Breast epithelium (tissue), 4 donors: ENCODE measurements at regions not wholly inside any gene's neighbourhood (a gene's known extent, or its start where the extent isn't known, plus 50 kb on each side); places are given as distances from the start of the nearest gene placed in this dataset.
A peak's percentile ranks its signal among the peaks of the same experiment; 100 is the strongest.

Source experiments
- DNase-seq, 2 donors: peaks; one replicate each; pipeline ENCODE4 v3.0.0-alpha.2; 2019; ENCODE audit warnings: low spot score in 2 of 2
- H3K27ac ChIP-seq, 2 donors: fragments of 200-600 bp; sonication (generic) in 1 of 2; one replicate each; pipeline ENCODE4 v1.5.1; 2016 to 2019; ENCODE audit warnings: mild to moderate bottlenecking in 1 of 2
- H3K27me3 ChIP-seq, 2 donors: fragments of 200-600 bp; sonication (generic) in 1 of 2; one replicate each; pipeline versions ENCODE4 v1.5.1 to v1.6.0; 2017 to 2019; ENCODE audit warnings: control low read depth in 1 of 2, mild to moderate bottlenecking in 1 of 2
- H3K36me3 ChIP-seq: fragments of 200-600 bp; one replicate; pipeline ENCODE4 v1.5.1; 2019
- H3K4me1 ChIP-seq, 2 donors: fragments of 200-600 bp; sonication (generic); one replicate each; pipeline ENCODE4 v1.5.1; 2016 to 2019; ENCODE audit warnings: control low read depth in 1 of 2
- H3K4me3 ChIP-seq, 3 donors: fragments of 200-600 bp; sonication (generic); 1 replicate in 2 of 3; 2 replicates in 1 of 3; pipeline ENCODE4 v1.5.1; 2016 to 2019; ENCODE audit warnings: mild to moderate bottlenecking in 3 of 3, moderate library complexity in 2 of 3
- H3K9me3 ChIP-seq, 2 donors: fragments of 200-600 bp; sonication (generic) in 1 of 2; one replicate each; pipeline ENCODE4 v1.5.1; 2016 to 2019; ENCODE audit warnings: control low read depth in 1 of 2
- CTCF ChIP-seq, 3 donors: fragments of 450-650 bp; IDR thresholded peaks; one replicate each; pipeline ENCODE4 v1.5.1; 2016 to 2017; ENCODE audit warnings: antibody characterized with exemption in 3 of 3, mild to moderate bottlenecking in 3 of 3, moderate library complexity in 3 of 3
- POLR2A ChIP-seq: fragments of 450-650 bp; IDR thresholded peaks from one replicate; pipeline ENCODE4 v1.6.1; 2016; ENCODE audit warnings: antibody characterized with exemption, mild to moderate bottlenecking, moderate library complexity
- POLR2AphosphoS5 ChIP-seq, 3 donors: sonication (generic); formaldehyde crosslinking; IDR thresholded peaks; one replicate each; pipeline ENCODE4 v1.6.1; 2017; ENCODE audit warnings: antibody characterized with exemption in 3 of 3
- intact Hi-C: fragments of 100-400 bp; cut with DNase I; formaldehyde crosslinking; loops from one replicate; pipeline ENCODE4 v1.15.1; 2023; ENCODE audit warnings: low total_unique reads

- TF ChIP-seq POLR2AphosphoS5 (IDR thresholded peaks at IDR 0.05) (no peak), POLR2A (no peak), CTCF (IDR thresholded peaks at IDR 0.05) (no peak)
- Histone ChIP-seq H3K27me3 (no peaks in the 10 kb centered on the region), H3K27ac (peak overlapping the region in 1 of 2 donors; percentile 38), H3K9me3 (no peaks in the 10 kb centered on the region), H3K4me3 (no peak overlapping the region), H3K4me1 (no peaks in the 10 kb centered on the region), H3K36me3 (no peaks in the 10 kb centered on the region)
- intact Hi-C loops = no loop called here
- no peak for DNase-seq
These were observed 78.0 kb upstream of the CTLA4 start for GRCh38 chr2:203789618-203790017.

GRCh38 chr2:203790134-203790852, 77.3 kb upstream of the CTLA4 start:
- DNase-seq = no peak
- TF ChIP-seq CTCF (IDR thresholded peaks at IDR 0.05) (no peak), POLR2AphosphoS5 (IDR thresholded peaks at IDR 0.05) (no peak), POLR2A (no peak)
- Histone ChIP-seq H3K4me1 (no peaks in the 10 kb centered on the region), H3K36me3 (no peaks in the 10 kb centered on the region), H3K27ac (peak overlapping the region in 1 of 2 donors; percentile 38), H3K9me3 (no peaks in the 10 kb centered on the region), H3K27me3 (no peaks in the 10 kb centered on the region), H3K4me3 (no peak overlapping the region)
- intact Hi-C loops = no loop called here

GRCh38 chr2:203796248-203797010, 71.1 kb upstream of the CTLA4 start:
- TF ChIP-seq POLR2AphosphoS5 (IDR thresholded peaks at IDR 0.05) (no peak), CTCF (IDR thresholded peaks at IDR 0.05) (no peak)
- Histone ChIP-seq H3K4me1 (no peaks in the 10 kb centered on the region), H3K36me3 (no peaks in the 10 kb centered on the region), H3K27me3 (no peaks in the 10 kb centered on the region), H3K4me3 (no peak overlapping the region), H3K27ac (no peak overlapping the region), H3K9me3 (no peaks in the 10 kb centered on the region)
- DNase-seq = no peak
- intact Hi-C loops = no loop called here

GRCh38 chr2:203797276-203797675, 70.3 kb upstream of the CTLA4 start:
- DNase-seq = no peak
- no peak overlapping the region for H3K4me3 ChIP-seq
- no peak for TF ChIP-seq POLR2A
- no peak for TF ChIP-seq CTCF (IDR thresholded peaks at IDR 0.05)
- TF ChIP-seq POLR2AphosphoS5 (IDR thresholded peaks at IDR 0.05) = no peak
- no peaks in the 10 kb centered on the region for H3K36me3 ChIP-seq
- H3K27ac ChIP-seq = no peak overlapping the region
- no peaks in the 10 kb centered on the region for H3K4me1 ChIP-seq
- intact Hi-C loops = no loop called here
- no peaks in the 10 kb centered on the region for H3K27me3 ChIP-seq
- no peaks in the 10 kb centered on the region for H3K9me3 ChIP-seq

- TF ChIP-seq POLR2A (no peak), POLR2AphosphoS5 (IDR thresholded peaks at IDR 0.05) (no peak), CTCF (IDR thresholded peaks at IDR 0.05) (no peak)
- H3K27ac ChIP-seq = no peak overlapping the region
- H3K9me3 ChIP-seq = no peaks in the 10 kb centered on the region
- DNase-seq = no peak
- no peaks in the 10 kb centered on the region for H3K27me3 ChIP-seq
- H3K4me1 ChIP-seq = no peaks in the 10 kb centered on the region
- intact Hi-C loops = no loop called here
- no peak overlapping the region for H3K4me3 ChIP-seq
- H3K36me3 ChIP-seq = no peaks in the 10 kb centered on the region
These were observed 69.9 kb upstream of the CTLA4 start for GRCh38 chr2:203797712-203798111.
